NCI-H2107 treated with DMSO at 0.1 percent for 48 hours (cell line): ENCODE measurements at regions not wholly inside any gene's neighbourhood (a gene's known extent, or its start where the extent isn't known, plus 50 kb on each side); places are given as distances from the start of the nearest gene placed in this dataset.

ENCODE experiments used
- DNase-seq: peaks from one replicate; lab custom pipeline; 2025; ENCODE audit not compliant: unreplicated experiment; lab: John Stamatoyannopoulos, UW

- no peak for DNase-seq
These were observed 71.0 kb downstream of the AQP4 start for GRCh38 chr18:26794230-26795101.

- DNase-seq, result no peak
These were observed 72.8 kb downstream of the AQP4 start for GRCh38 chr18:26792661-26793060.

GRCh38 chr18:26791676-26792075 lies 73.8 kb downstream of the AQP4 start:
- DNase-seq, result no peak

GRCh38 chr18:26784599-26784998 lies 80.9 kb downstream of the AQP4 start:
- no peak for DNase-seq

- no peak for DNase-seq
These were observed 82.3 kb downstream of the AQP4 start for GRCh38 chr18:26783170-26783569.

- no peak for DNase-seq
These were observed 84.8 kb downstream of the AQP4 start for GRCh38 chr18:26780520-26781325.

- no peak for DNase-seq
These were observed 87.5 kb downstream of the AQP4 start for GRCh38 chr18:26778054-26778393.

- no peak for DNase-seq
These were observed 88.0 kb downstream of the AQP4 start for GRCh38 chr18:26777351-26778053.

- DNase-seq, result no peak
These were observed 92.8 kb downstream of the AQP4 start for GRCh38 chr18:26772691-26773090.

GRCh38 chr18:26771524-26771923 lies 94.0 kb downstream of the AQP4 start:
- DNase-seq, result no peak

GRCh38 chr18:26768385-26768784 lies 97.1 kb downstream of the AQP4 start:
- no peak for DNase-seq

- no peak for DNase-seq
These were observed 100.0 kb downstream of the AQP4 start for GRCh38 chr18:26765498-26765897.

- DNase-seq, result no peak
These were observed 100.9 kb downstream of the AQP4 start for GRCh38 chr18:26764586-26764985.

- DNase-seq, result no peak
These were observed 101.3 kb downstream of the AQP4 start for GRCh38 chr18:26764177-26764576.

- no peak for DNase-seq
These were observed 101.9 kb downstream of the AQP4 start for GRCh38 chr18:26763446-26764110.

GRCh38 chr18:26757263-26758019 lies 108.1 kb downstream of the AQP4 start:
- DNase-seq, result no peak

GRCh38 chr18:26756556-26756955 lies 109.0 kb downstream of the AQP4 start:
- no peak for DNase-seq

- no peak for DNase-seq
These were observed 118.6 kb downstream of the AQP4 start for GRCh38 chr18:26746826-26747475.

GRCh38 chr18:26746398-26746797 lies 119.1 kb downstream of the AQP4 start:
- no peak for DNase-seq
